ENCODE measurements at regions not wholly inside any gene's neighbourhood (a gene's known extent, or its start where the extent isn't known, plus 50 kb on each side); places are given as distances from the start of the nearest gene placed in this dataset.
A peak's percentile ranks its signal among the peaks of the same experiment; 100 is the strongest.

- TF ChIP-seq CTCF (conservative IDR thresholded peaks at IDR 0.05; ENCODE audit: control insufficient read depth, insufficient read depth, low read depth, low read length), result no peak
- no peak overlapping the region for H3K4me3 ChIP-seq (ENCODE audit: control insufficient read depth, low read depth, low read length)
- peak; percentile 70 for DNase-seq (ENCODE audit: low read depth)
Observed at GRCh38 chr22:27223317-27224177, 566.2 kb downstream of the MIAT start.

- no peak for DNase-seq (ENCODE audit: low read depth)
- no peak overlapping the region for H3K4me3 ChIP-seq (ENCODE audit: control insufficient read depth, low read depth, low read length)
- no peak for TF ChIP-seq CTCF (conservative IDR thresholded peaks at IDR 0.05; ENCODE audit: control insufficient read depth, insufficient read depth, low read depth, low read length)
Observed at GRCh38 chr22:27224485-27225374, 567.3 kb downstream of the MIAT start.

GRCh38 chr22:27226666-27227065 lies 569.3 kb downstream of the MIAT start:
- TF ChIP-seq CTCF (conservative IDR thresholded peaks at IDR 0.05; ENCODE audit: control insufficient read depth, insufficient read depth, low read depth, low read length), result no peak
- H3K4me3 ChIP-seq (ENCODE audit: control insufficient read depth, low read depth, low read length), result no peak overlapping the region
- DNase-seq (ENCODE audit: low read depth), result no peak

GRCh38 chr22:27228771-27229170 lies 571.4 kb downstream of the MIAT start:
- no peak overlapping the region for H3K4me3 ChIP-seq (ENCODE audit: control insufficient read depth, low read depth, low read length)
- DNase-seq (ENCODE audit: low read depth), result no peak
- no peak for TF ChIP-seq CTCF (conservative IDR thresholded peaks at IDR 0.05; ENCODE audit: control insufficient read depth, insufficient read depth, low read depth, low read length)

GRCh38 chr22:27230189-27230588 lies 571.4 kb downstream of the MN1 start:
- no peak for TF ChIP-seq CTCF (conservative IDR thresholded peaks at IDR 0.05; ENCODE audit: control insufficient read depth, insufficient read depth, low read depth, low read length)
- no peak overlapping the region for H3K4me3 ChIP-seq (ENCODE audit: control insufficient read depth, low read depth, low read length)
- DNase-seq (ENCODE audit: low read depth), result no peak

- DNase-seq (ENCODE audit: low read depth), result no peak
- TF ChIP-seq CTCF (conservative IDR thresholded peaks at IDR 0.05; ENCODE audit: control insufficient read depth, insufficient read depth, low read depth, low read length), result no peak
- no peak overlapping the region for H3K4me3 ChIP-seq (ENCODE audit: control insufficient read depth, low read depth, low read length)
Observed at GRCh38 chr22:27231266-27231665, 570.3 kb downstream of the MN1 start.

Data from fibroblast of mammary gland (primary cell).